ENCODE measurements at regions not wholly inside any gene's neighbourhood (a gene's known extent, or its start where the extent isn't known, plus 50 kb on each side); places are given as distances from the start of the nearest gene placed in this dataset.

GRCh38 chr18:5779922-5780321, 115.4 kb downstream of the TMEM200C start:
- no peak overlapping the region for H3K4me3 ChIP-seq (ENCODE audit: low read depth, low read length)
- TF ChIP-seq, protein P1, sequence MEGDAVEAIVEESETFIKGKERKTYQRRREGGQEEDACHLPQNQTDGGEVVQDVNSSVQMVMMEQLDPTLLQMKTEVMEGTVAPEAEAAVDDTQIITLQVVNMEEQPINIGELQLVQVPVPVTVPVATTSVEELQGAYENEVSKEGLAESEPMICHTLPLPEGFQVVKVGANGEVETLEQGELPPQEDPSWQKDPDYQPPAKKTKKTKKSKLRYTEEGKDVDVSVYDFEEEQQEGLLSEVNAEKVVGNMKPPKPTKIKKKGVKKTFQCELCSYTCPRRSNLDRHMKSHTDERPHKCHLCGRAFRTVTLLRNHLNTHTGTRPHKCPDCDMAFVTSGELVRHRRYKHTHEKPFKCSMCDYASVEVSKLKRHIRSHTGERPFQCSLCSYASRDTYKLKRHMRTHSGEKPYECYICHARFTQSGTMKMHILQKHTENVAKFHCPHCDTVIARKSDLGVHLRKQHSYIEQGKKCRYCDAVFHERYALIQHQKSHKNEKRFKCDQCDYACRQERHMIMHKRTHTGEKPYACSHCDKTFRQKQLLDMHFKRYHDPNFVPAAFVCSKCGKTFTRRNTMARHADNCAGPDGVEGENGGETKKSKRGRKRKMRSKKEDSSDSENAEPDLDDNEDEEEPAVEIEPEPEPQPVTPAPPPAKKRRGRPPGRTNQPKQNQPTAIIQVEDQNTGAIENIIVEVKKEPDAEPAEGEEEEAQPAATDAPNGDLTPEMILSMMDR (conservative IDR thresholded peaks at IDR 0.05; ENCODE audit: low read depth, low read length) = no peak
- DNase-seq (ENCODE audit: low read depth) = no peak

DNA sequence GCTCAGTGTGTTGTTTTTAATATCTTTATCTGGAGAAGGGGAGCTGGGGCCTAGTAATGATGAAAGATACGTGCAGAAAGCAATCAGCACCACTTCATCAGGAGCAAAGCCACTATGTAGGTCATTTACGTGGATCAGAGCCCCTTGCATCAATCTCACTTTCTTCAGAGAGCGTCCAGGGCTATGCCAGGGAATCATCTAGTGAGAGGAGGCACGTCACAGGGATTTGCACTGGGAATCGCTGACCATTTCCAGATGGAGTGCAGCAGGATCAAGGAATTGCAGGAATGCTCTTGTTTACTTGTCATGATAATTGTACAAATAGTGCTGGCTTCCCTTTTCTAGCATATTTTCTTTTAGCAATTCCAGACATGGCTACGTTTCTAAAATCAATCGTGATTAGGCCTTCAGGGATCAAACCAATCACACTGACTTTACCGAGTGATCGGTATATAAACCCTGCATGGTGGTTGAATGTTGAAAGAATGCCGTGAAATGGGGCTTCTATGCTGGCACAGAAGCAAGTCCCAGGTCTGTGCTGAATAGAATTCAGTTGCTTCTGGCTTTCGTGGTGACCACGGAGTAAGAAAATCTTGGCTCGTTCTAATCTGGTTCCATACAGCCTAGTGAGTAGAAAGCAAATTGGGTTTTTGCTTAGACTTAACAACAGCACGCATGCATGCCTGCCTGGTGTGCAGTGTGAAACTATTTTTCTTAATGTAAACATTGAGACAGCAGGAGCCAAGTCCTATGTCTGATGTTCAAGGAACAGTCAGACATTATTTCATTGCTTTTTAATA, 122.8 kb downstream of the TMEM200C start:
- TF ChIP-seq, protein P1 (conservative IDR thresholded peaks at IDR 0.05; ENCODE audit: low read depth, low read length) = no peak
- no peak overlapping the region for H3K4me3 ChIP-seq (ENCODE audit: low read depth, low read length)
- DNase-seq (ENCODE audit: low read depth) = no peak

GRCh38 chr18:5771343-5771742, 124.0 kb downstream of the TMEM200C start:
- TF ChIP-seq, protein P1 (conservative IDR thresholded peaks at IDR 0.05; ENCODE audit: low read depth, low read length) = no peak
- DNase-seq (ENCODE audit: low read depth) = no peak
- H3K4me3 ChIP-seq (ENCODE audit: low read depth, low read length) = no peak overlapping the region

- TF ChIP-seq, protein P1 (conservative IDR thresholded peaks at IDR 0.05; ENCODE audit: low read depth, low read length) = no peak
Measured at GRCh38 chr18:5770176-5770575, 125.1 kb downstream of the TMEM200C start.

GRCh38 chr18:5768454-5768853, 126.9 kb downstream of the TMEM200C start:
- TF ChIP-seq, protein P1 (conservative IDR thresholded peaks at IDR 0.05; ENCODE audit: low read depth, low read length) = no peak
- no peak overlapping the region for H3K4me3 ChIP-seq (ENCODE audit: low read depth, low read length)
- DNase-seq (ENCODE audit: low read depth) = no peak

More at GRCh38 chr18:5770176-5770575, 125.1 kb downstream of the TMEM200C start:
- no peak for DNase-seq (ENCODE audit: low read depth)
- H3K4me3 ChIP-seq (ENCODE audit: low read depth, low read length) = no peak overlapping the region

DNA sequence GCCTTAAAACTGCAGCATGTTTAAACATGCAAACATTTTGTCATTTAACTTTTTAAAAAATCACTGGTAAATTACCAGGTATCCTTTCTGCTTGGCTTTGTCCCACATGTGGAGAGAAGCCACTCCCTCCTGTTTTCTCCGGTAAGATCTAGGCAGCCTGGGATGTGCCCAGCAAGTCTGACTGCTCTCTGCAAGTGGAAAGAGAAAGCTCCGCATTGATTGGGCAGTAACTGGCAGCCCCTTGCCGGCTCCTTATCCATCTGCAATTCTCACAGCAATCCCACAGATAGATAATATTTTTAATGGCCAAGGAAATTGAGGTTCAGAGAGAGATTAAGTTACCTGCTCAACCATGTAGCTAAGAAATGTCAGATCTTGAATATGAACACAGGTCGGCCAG, 136.1 kb downstream of the TMEM200C start:
- H3K4me3 ChIP-seq (ENCODE audit: low read depth, low read length) = no peak overlapping the region

More for the DNA sequence above, 136.1 kb downstream of the TMEM200C start:
- DNase-seq (ENCODE audit: low read depth) = no peak
- TF ChIP-seq, protein P1 (conservative IDR thresholded peaks at IDR 0.05; ENCODE audit: low read depth, low read length) = no peak
